Ascending aorta (tissue), 2 donors: ENCODE measurements at regions not wholly inside any gene's neighbourhood (a gene's known extent, or its start where the extent isn't known, plus 50 kb on each side); places are given as distances from the start of the nearest gene placed in this dataset.

Source experiments
- DNase-seq, 2 donors: peaks; one replicate each; pipeline ENCODE4 v3.0.0-alpha.2; 2019; ENCODE audit warnings: low spot score in 2 of 2
- H3K27ac ChIP-seq, 2 donors: fragments of 200-600 bp; sonication (generic); one replicate each; pipeline ENCODE4 v1.5.1; 2016 to 2017; ENCODE audit warnings: mild to moderate bottlenecking in 1 of 2
- H3K27me3 ChIP-seq: fragments of 200-600 bp; sonication (generic); one replicate; pipeline ENCODE4 v1.5.1; 2017
- H3K36me3 ChIP-seq, 2 donors: fragments of 200-600 bp; sonication (generic); one replicate each; pipeline ENCODE4 v1.5.1; 2016
- H3K4me1 ChIP-seq, 2 donors: fragments of 200-600 bp; sonication (generic); one replicate each; pipeline ENCODE4 v1.5.1; 2016 to 2017; ENCODE audit warnings: mild to moderate bottlenecking in 1 of 2
- H3K4me3 ChIP-seq, 2 donors: fragments of 200-600 bp; sonication (generic); one replicate each; pipeline ENCODE4 v1.5.1; 2016 to 2017; ENCODE audit warnings: mild to moderate bottlenecking in 1 of 2
- H3K9me3 ChIP-seq, 2 donors: fragments of 200-600 bp; sonication (generic); one replicate each; pipeline ENCODE4 v1.5.1; 2016
- CTCF ChIP-seq, 3 experiments: fragments of 200-600 bp in 2 of 3; fragments of 450-650 bp in 1 of 3; sonication (generic) in 2 of 3; IDR thresholded peaks; one replicate each; pipeline ENCODE4 v1.5.1; 2016 to 2019; ENCODE audit warnings: antibody characterized with exemption in 3 of 3, mild to moderate bottlenecking in 1 of 3, moderate library complexity in 1 of 3
- intact Hi-C: fragments of 100-400 bp; cut with DNase I; formaldehyde crosslinking; loops from one replicate; pipeline ENCODE4 v1.15.1; 2023

GRCh38 chr4:176492646-176493302, 173.0 kb downstream of the SPCS3 start:
- no peaks in the 10 kb centered on the region for H3K27me3 ChIP-seq
- H3K4me3 ChIP-seq: no peak overlapping the region
- TF ChIP-seq CTCF (IDR thresholded peaks at IDR 0.05): no peak

GRCh38 chr4:176498617-176499256, 179.0 kb downstream of the SPCS3 start:
- H3K36me3 ChIP-seq: no peaks in the 10 kb centered on the region
- no peak for TF ChIP-seq CTCF (IDR thresholded peaks at IDR 0.05)
- no peaks in the 10 kb centered on the region for H3K9me3 ChIP-seq
- intact Hi-C loops: no loop called here
- H3K4me3 ChIP-seq: no peak overlapping the region
- DNase-seq: no peak
- H3K4me1 ChIP-seq: no peaks in the 10 kb centered on the region
- H3K27ac ChIP-seq: no peak overlapping the region
- H3K27me3 ChIP-seq: no peaks in the 10 kb centered on the region

More at GRCh38 chr4:176492646-176493302, 173.0 kb downstream of the SPCS3 start:
- no peaks in the 10 kb centered on the region for H3K4me1 ChIP-seq
- no peak overlapping the region for H3K27ac ChIP-seq
- intact Hi-C loops: no loop called here
- H3K9me3 ChIP-seq: no peaks in the 10 kb centered on the region
- no peak for DNase-seq
- H3K36me3 ChIP-seq: no peaks in the 10 kb centered on the region

GRCh38 chr4:176499518-176499917, 179.8 kb downstream of the SPCS3 start:
- H3K36me3 ChIP-seq: no peaks in the 10 kb centered on the region
- H3K4me1 ChIP-seq: no peaks in the 10 kb centered on the region
- H3K4me3 ChIP-seq: no peak overlapping the region
- no peak for TF ChIP-seq CTCF (IDR thresholded peaks at IDR 0.05)
- H3K9me3 ChIP-seq: no peaks in the 10 kb centered on the region
- intact Hi-C loops: no loop called here
- no peaks in the 10 kb centered on the region for H3K27me3 ChIP-seq
- DNase-seq: no peak
- H3K27ac ChIP-seq: no peak overlapping the region

- H3K27ac ChIP-seq: no peak overlapping the region
- H3K9me3 ChIP-seq: no peaks in the 10 kb centered on the region
- H3K36me3 ChIP-seq: no peaks in the 10 kb centered on the region
- no peak for TF ChIP-seq CTCF (IDR thresholded peaks at IDR 0.05)
- H3K4me3 ChIP-seq: no peak overlapping the region
- H3K27me3 ChIP-seq: no peaks in the 10 kb centered on the region
- intact Hi-C loops: no loop called here
- DNase-seq: no peak
- no peaks in the 10 kb centered on the region for H3K4me1 ChIP-seq
Observed at GRCh38 chr4:176500894-176501293, 181.1 kb downstream of the SPCS3 start.

- DNase-seq: no peak
- Histone ChIP-seq H3K27me3 (no peaks in the 10 kb centered on the region), H3K9me3 (no peaks in the 10 kb centered on the region), H3K4me3 (no peak overlapping the region), H3K4me1 (no peaks in the 10 kb centered on the region), H3K27ac (no peak overlapping the region), H3K36me3 (no peaks in the 10 kb centered on the region)
- intact Hi-C loops: no loop called here
- TF ChIP-seq CTCF (IDR thresholded peaks at IDR 0.05): no peak
Observed at GRCh38 chr4:176504118-176504517, 184.4 kb downstream of the SPCS3 start.
